CD4-positive, CD25-positive, alpha-beta regulatory T cell (primary cell): ENCODE measurements at regions not wholly inside any gene's neighbourhood (a gene's known extent, or its start where the extent isn't known, plus 50 kb on each side); places are given as distances from the start of the nearest gene placed in this dataset.

Experiments used
- ATAC-seq, 2 donors: fragments of 150-1000 bp; cut with Tn5 transposase; one replicate each; pipeline ENCODE4 v1.10.0; 2021; ENCODE audit warnings: low read depth in 2 of 2, moderate number of reproducible peaks in 2 of 2, moderate library complexity in 1 of 2
- DNase-seq, 3 donors: peaks; one replicate each; pipeline versions ENCODE4 v3.0.0 to v3.0.0-alpha.2; 2012 to 2022; ENCODE audit warnings: mixed read lengths in 1 of 3
- H3K27ac ChIP-seq: one replicate; pipeline ENCODE4 v1.7.0; 2013; ENCODE audit warnings: mild to moderate bottlenecking, low read length; ENCODE audit not compliant: insufficient read depth, poor library complexity, severe bottlenecking
- H3K27me3 ChIP-seq: one replicate; pipeline ENCODE4 v1.7.0; 2013; ENCODE audit warnings: low read length; ENCODE audit not compliant: control insufficient read depth, insufficient read depth
- H3K36me3 ChIP-seq: one replicate; pipeline ENCODE4 v1.7.0; 2013; ENCODE audit warnings: mild to moderate bottlenecking, low read length, moderate library complexity; ENCODE audit not compliant: control insufficient read depth, insufficient read depth
- H3K4me1 ChIP-seq: 2 replicates; pipeline ENCODE4 v1.7.0; 2013; ENCODE audit warnings: mild to moderate bottlenecking, low read length; ENCODE audit not compliant: insufficient read depth, control insufficient read depth, poor library complexity, severe bottlenecking
- H3K4me3 ChIP-seq: one replicate; pipeline ENCODE4 v1.7.0; 2013; ENCODE audit warnings: low read depth, mild to moderate bottlenecking, low read length, moderate library complexity
- H3K9me3 ChIP-seq, 2 experiments: 1 replicate in 1 of 2; 2 replicates in 1 of 2; pipeline ENCODE4 v1.7.0; 2013; ENCODE audit warnings: low read length in 2 of 2, mild to moderate bottlenecking in 1 of 2, moderate library complexity in 1 of 2; ENCODE audit not compliant: control insufficient read depth in 2 of 2
- H3K27ac Mint-ChIP-seq, 3 donors: one replicate each; pipeline ENCODE4 v1.8.0; 2020 to 2022; ENCODE audit warnings: mild to moderate bottlenecking in 3 of 3, mixed read lengths in 3 of 3, moderate library complexity in 2 of 3
- H3K27me3 Mint-ChIP-seq: one replicate; pipeline ENCODE4 v1.8.0; 2022; ENCODE audit warnings: mild to moderate bottlenecking, mixed read lengths
- H3K36me3 Mint-ChIP-seq: one replicate; pipeline ENCODE4 v1.8.0; 2020; ENCODE audit warnings: mixed read lengths
- H3K4me1 Mint-ChIP-seq, 4 donors: one replicate each; pipeline ENCODE4 v1.8.0; 2020 to 2022; ENCODE audit warnings: mixed read lengths in 4 of 4, mild to moderate bottlenecking in 1 of 4
- H3K4me3 Mint-ChIP-seq, 4 donors: one replicate each; pipeline ENCODE4 v1.8.0; 2020 to 2022; ENCODE audit warnings: mild to moderate bottlenecking in 4 of 4, mixed read lengths in 4 of 4, moderate library complexity in 3 of 4
- H3K9me3 Mint-ChIP-seq, 7 donors: one replicate each; pipeline ENCODE4 v1.8.0; 2020 to 2022; ENCODE audit warnings: mixed read lengths in 7 of 7, mild to moderate bottlenecking in 3 of 7, moderate library complexity in 2 of 7

DNA sequence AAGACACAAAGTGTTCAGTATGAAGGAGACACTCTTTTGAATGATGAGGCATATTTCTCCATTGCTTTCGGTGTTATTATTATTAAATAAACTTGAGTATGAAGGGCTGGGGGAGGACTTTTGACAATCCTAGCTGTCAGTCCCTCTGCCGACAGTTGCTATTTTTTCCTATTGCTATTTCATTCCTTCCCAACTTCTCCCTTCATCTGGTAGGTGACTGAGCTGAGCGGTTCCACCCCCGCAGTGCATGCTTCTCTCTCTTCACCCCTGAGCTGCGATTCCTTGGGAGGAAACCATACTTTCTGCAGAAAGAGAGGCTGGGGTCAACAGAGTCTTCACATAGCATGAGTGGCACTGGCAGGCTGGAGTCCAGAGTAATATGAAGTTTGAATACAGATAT lies 261.2 kb upstream of the TAC1 start:
- H3K4me3 Mint-ChIP-seq, result peak overlapping the region in 1 of 4 donors; percentile 47
- Histone ChIP-seq H3K27me3 (no peaks in the 10 kb centered on the region), H3K9me3 (no peaks in the 10 kb centered on the region), H3K4me1 (no peaks in the 10 kb centered on the region), H3K36me3 (no peaks in the 10 kb centered on the region), H3K4me3 (no peak overlapping the region), H3K27ac (no peak overlapping the region)
- no peaks in the 10 kb centered on the region for H3K9me3 Mint-ChIP-seq
- H3K36me3 Mint-ChIP-seq, result no peaks in the 10 kb centered on the region
- DNase-seq (no peak), ATAC-seq (no peak)
- H3K27ac Mint-ChIP-seq, result no peak overlapping the region
- peaks cover 4% of the 10 kb centered on the region for H3K27me3 Mint-ChIP-seq
- H3K4me1 Mint-ChIP-seq, result no peaks in the 10 kb centered on the region

DNA sequence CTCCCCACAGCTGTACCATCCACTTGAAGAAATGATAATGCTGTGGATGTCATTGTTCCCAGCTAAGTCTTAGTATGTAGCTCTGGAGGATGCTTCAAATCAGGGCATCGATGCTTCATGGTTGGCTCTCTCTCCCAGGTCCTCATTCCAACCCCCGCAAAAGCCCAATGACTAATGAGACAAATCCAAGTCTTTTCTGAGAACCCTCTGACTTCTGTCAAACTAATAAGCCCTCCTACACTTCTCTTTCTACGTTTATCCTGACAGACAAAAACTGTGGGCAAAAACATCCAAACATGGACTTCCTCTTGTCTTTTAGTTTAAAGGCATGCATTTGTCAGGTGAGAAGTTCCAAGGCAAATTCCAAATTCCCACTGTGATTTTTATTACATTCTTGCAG lies 260.4 kb upstream of the TAC1 start:
- H3K27ac ChIP-seq, result no peak overlapping the region
- DNase-seq (no peak), ATAC-seq (no peak)
- H3K4me3 Mint-ChIP-seq, result no peak overlapping the region
- H3K36me3 Mint-ChIP-seq, result no peaks in the 10 kb centered on the region
- H3K9me3 ChIP-seq, result no peaks in the 10 kb centered on the region
- H3K4me3 ChIP-seq, result no peak overlapping the region
- no peaks in the 10 kb centered on the region for H3K27me3 ChIP-seq
- H3K4me1 Mint-ChIP-seq, result no peaks in the 10 kb centered on the region
- no peaks in the 10 kb centered on the region for H3K9me3 Mint-ChIP-seq
- H3K4me1 ChIP-seq, result no peaks in the 10 kb centered on the region
- no peak overlapping the region for H3K27ac Mint-ChIP-seq
- H3K27me3 Mint-ChIP-seq, result peaks cover 4% of the 10 kb centered on the region
- H3K36me3 ChIP-seq, result no peaks in the 10 kb centered on the region

DNA sequence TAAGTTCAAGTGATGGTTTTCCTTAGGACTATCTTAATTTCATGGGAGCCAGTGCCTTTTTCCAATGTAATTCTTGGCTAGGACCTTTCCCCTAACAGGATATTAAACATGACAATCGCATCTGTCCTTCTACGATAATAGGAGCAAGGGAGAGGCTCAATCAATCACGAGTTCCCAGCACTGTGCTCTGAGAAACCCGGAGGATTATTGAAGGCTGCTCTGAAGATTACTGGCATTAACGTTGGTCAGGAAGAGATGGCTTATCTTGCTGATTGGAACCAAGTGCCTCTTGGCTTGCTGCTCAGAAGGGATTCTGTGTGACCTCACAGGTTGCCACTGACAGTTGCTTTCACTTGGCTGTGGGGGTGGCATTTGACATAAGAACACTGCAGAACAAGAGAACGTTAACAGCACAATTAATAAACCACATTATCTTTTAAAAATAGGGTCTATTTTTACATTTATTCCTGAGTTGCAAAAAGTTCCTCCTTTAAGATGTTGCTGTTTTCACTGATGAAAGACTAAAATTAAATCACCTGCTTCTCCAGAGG lies 252.1 kb upstream of the TAC1 start:
- Mint-ChIP-seq H3K27me3 (no peaks in the 10 kb centered on the region), H3K27ac (no peak overlapping the region), H3K4me3 (no peak overlapping the region), H3K36me3 (no peaks in the 10 kb centered on the region), H3K9me3 (peaks cover 0 to 4% (median 0%) of the 10 kb centered on the region in 7 donors), H3K4me1 (no peaks in the 10 kb centered on the region)
- Histone ChIP-seq H3K27me3 (no peaks in the 10 kb centered on the region), H3K9me3 (no peaks in the 10 kb centered on the region), H3K27ac (no peak overlapping the region), H3K4me1 (no peaks in the 10 kb centered on the region), H3K36me3 (no peaks in the 10 kb centered on the region), H3K4me3 (no peak overlapping the region)
- no peak for DNase-seq
- no peak for ATAC-seq

DNA sequence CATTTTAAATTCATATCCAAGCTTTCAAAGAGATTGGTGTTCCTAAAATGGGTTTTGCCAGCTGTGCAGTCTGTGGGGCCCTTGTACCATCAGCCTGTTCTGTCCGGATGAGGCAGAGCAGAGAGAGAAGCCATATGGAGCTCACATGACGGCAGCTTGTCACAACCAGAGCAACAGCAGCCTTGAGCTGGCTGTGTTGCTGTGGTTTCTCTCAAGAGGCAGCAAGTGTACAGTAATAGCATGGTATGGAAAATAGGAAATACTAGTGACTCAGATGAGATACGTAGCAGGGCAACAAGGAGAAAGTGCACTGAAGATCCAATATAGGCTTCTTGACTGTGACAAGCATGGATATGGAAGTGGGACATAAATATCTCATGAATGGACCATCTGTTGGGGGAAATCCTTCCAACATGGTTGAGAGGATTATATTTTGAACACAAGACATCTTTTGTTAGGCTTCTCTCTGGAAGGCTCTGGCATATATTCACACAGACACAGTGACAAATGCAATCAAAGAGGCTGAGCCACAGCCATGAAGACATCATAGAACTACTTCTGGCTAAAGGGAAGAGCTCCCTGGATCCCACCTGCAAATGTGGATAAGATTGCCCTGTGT lies 251.0 kb upstream of the TAC1 start:
- no peaks in the 10 kb centered on the region for H3K36me3 Mint-ChIP-seq
- ATAC-seq (no peak), DNase-seq (no peak)
- H3K27me3 Mint-ChIP-seq, result no peaks in the 10 kb centered on the region
- no peaks in the 10 kb centered on the region for H3K4me1 Mint-ChIP-seq
- H3K4me1 ChIP-seq, result no peaks in the 10 kb centered on the region
- H3K4me3 Mint-ChIP-seq, result no peak overlapping the region
- H3K36me3 ChIP-seq, result no peaks in the 10 kb centered on the region
- H3K27ac ChIP-seq, result no peak overlapping the region
- peaks cover 0 to 5% (median 2%) of the 10 kb centered on the region in 7 donors for H3K9me3 Mint-ChIP-seq
- no peaks in the 10 kb centered on the region for H3K27me3 ChIP-seq
- H3K4me3 ChIP-seq, result no peak overlapping the region
- H3K9me3 ChIP-seq, result no peaks in the 10 kb centered on the region
- peak overlapping the region in 1 of 3 donors; percentile 51 for H3K27ac Mint-ChIP-seq

- no peaks in the 10 kb centered on the region for H3K36me3 ChIP-seq
- Mint-ChIP-seq H3K9me3 (peaks cover 0 to 3% (median 0%) of the 10 kb centered on the region in 7 donors), H3K27me3 (no peaks in the 10 kb centered on the region), H3K27ac (no peak overlapping the region), H3K4me1 (no peaks in the 10 kb centered on the region), H3K36me3 (no peaks in the 10 kb centered on the region), H3K4me3 (no peak overlapping the region)
- H3K4me1 ChIP-seq, result no peaks in the 10 kb centered on the region
- H3K9me3 ChIP-seq, result no peaks in the 10 kb centered on the region
- H3K4me3 ChIP-seq, result no peak overlapping the region
- ATAC-seq (no peak), DNase-seq (no peak)
- no peaks in the 10 kb centered on the region for H3K27me3 ChIP-seq
- no peak overlapping the region for H3K27ac ChIP-seq
Observed at GRCh38 chr7:97495487-97495886, 236.4 kb upstream of the TAC1 start.

GRCh38 chr7:97499204-97499603 lies 232.7 kb upstream of the TAC1 start:
- H3K27me3 Mint-ChIP-seq, result no peaks in the 10 kb centered on the region
- Histone ChIP-seq H3K4me3 (no peak overlapping the region), H3K4me1 (no peaks in the 10 kb centered on the region), H3K36me3 (no peaks in the 10 kb centered on the region), H3K9me3 (no peaks in the 10 kb centered on the region), H3K27me3 (no peaks in the 10 kb centered on the region), H3K27ac (no peak overlapping the region)
- H3K9me3 Mint-ChIP-seq, result peaks cover 0 to 2% (median 0%) of the 10 kb centered on the region in 7 donors
- no peak overlapping the region for H3K27ac Mint-ChIP-seq
- DNase-seq (peak in 1 of 3 donors; percentile 32), ATAC-seq (no peak)
- no peak overlapping the region for H3K4me3 Mint-ChIP-seq
- H3K4me1 Mint-ChIP-seq, result no peaks in the 10 kb centered on the region
- H3K36me3 Mint-ChIP-seq, result no peaks in the 10 kb centered on the region

- no peaks in the 10 kb centered on the region for H3K36me3 Mint-ChIP-seq
- DNase-seq (no peak), ATAC-seq (no peak)
- no peaks in the 10 kb centered on the region for H3K36me3 ChIP-seq
- H3K4me1 ChIP-seq, result no peaks in the 10 kb centered on the region
- no peaks in the 10 kb centered on the region for H3K9me3 ChIP-seq
- peaks cover 4% of the 10 kb centered on the region for H3K27me3 Mint-ChIP-seq
- H3K4me3 ChIP-seq, result no peak overlapping the region
- H3K4me1 Mint-ChIP-seq, result no peaks in the 10 kb centered on the region
- H3K27me3 ChIP-seq, result no peaks in the 10 kb centered on the region
- peaks cover 0 to 3% (median 0%) of the 10 kb centered on the region in 7 donors for H3K9me3 Mint-ChIP-seq
- no peak overlapping the region for H3K27ac ChIP-seq
- no peak overlapping the region for H3K27ac Mint-ChIP-seq
- H3K4me3 Mint-ChIP-seq, result no peak overlapping the region
Observed at GRCh38 chr7:97503367-97504094, 228.4 kb upstream of the TAC1 start.

DNA sequence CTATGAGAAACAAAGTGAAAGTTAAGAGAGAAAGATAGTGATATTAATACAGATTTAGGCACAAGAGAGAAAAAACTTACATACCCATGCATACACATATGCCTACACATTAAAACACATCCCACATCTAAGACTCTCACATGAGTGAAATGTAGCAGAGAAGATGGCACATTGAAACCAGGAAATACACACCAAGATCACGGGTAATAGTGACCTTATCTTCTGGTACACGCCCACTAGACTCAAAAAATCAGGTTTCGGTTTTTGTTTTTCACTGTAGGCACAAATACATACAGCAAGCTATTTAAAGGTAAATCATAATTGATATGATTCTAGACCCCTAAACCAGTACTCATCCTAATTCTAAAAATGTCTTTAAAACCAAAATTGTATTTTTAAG lies 225.2 kb upstream of the TAC1 start:
- H3K36me3 ChIP-seq, result no peaks in the 10 kb centered on the region
- H3K27me3 Mint-ChIP-seq, result peaks cover 4% of the 10 kb centered on the region
- no peak overlapping the region for H3K4me3 Mint-ChIP-seq
- ATAC-seq, result no peak
- peaks cover 0 to 3% (median 0%) of the 10 kb centered on the region in 7 donors for H3K9me3 Mint-ChIP-seq
- H3K27ac ChIP-seq, result no peak overlapping the region
- H3K4me3 ChIP-seq, result no peak overlapping the region
- no peaks in the 10 kb centered on the region for H3K27me3 ChIP-seq
- no peaks in the 10 kb centered on the region for H3K9me3 ChIP-seq
- no peaks in the 10 kb centered on the region for H3K4me1 ChIP-seq
- H3K4me1 Mint-ChIP-seq, result no peaks in the 10 kb centered on the region
- no peak overlapping the region for H3K27ac Mint-ChIP-seq
- no peak for DNase-seq
- H3K36me3 Mint-ChIP-seq, result no peaks in the 10 kb centered on the region
